ENCODE measurements at regions not wholly inside any gene's neighbourhood (a gene's known extent, or its start where the extent isn't known, plus 50 kb on each side); places are given as distances from the start of the nearest gene placed in this dataset.
A peak's percentile ranks its signal among the peaks of the same experiment; 100 is the strongest.

- WGBS, 2 donors = 70 to 74% methylated on average over 7 of the region's 7 CpGs
- no peak for TF ChIP-seq POLR2A (IDR thresholded peaks at IDR 0.05)
- TF ChIP-seq CTCF (IDR thresholded peaks at IDR 0.05) = no peak
- H3K4me3 ChIP-seq (ENCODE audit: low read depth, poor library complexity, severe bottlenecking) = no peak overlapping the region
- DNase-seq (ENCODE audit: low spot score in 2 of 2) = peak in 1 of 2 donors; percentile 53
- intact Hi-C loops (cut with DNase I; ENCODE audit: low total_unique reads) = no loop called here
These were observed 56.6 kb upstream of the ADPGK start for GRCh38 chr15:72840114-72840513.

- intact Hi-C loops (cut with DNase I; ENCODE audit: low total_unique reads) = no loop called here
- DNase-seq (ENCODE audit: low spot score in 2 of 2) = peak in 1 of 2 donors; percentile 63
- TF ChIP-seq POLR2A (IDR thresholded peaks at IDR 0.05) (no peak), CTCF (IDR thresholded peaks at IDR 0.05) (no peak)
- H3K4me3 ChIP-seq (ENCODE audit: low read depth, poor library complexity, severe bottlenecking) = no peak overlapping the region
- WGBS, 2 donors = 47% methylated on average over 5 of the region's 5 CpGs
These were observed 54.8 kb upstream of the ADPGK start for GRCh38 chr15:72838311-72838731.

GRCh38 chr15:72836676-72837330 lies 53.2 kb upstream of the ADPGK start:
- 72 to 84% methylated on average over 6 of the region's 6 CpGs for WGBS, 2 donors
- peak in 1 of 2 donors; percentile 54 for DNase-seq (ENCODE audit: low spot score in 2 of 2)
- intact Hi-C loops (cut with DNase I; ENCODE audit: low total_unique reads) = no loop called here
- H3K4me3 ChIP-seq (ENCODE audit: low read depth, poor library complexity, severe bottlenecking) = no peak overlapping the region
- TF ChIP-seq POLR2A (IDR thresholded peaks at IDR 0.05) (no peak), CTCF (IDR thresholded peaks at IDR 0.05) (no peak)

- intact Hi-C loops (cut with DNase I; ENCODE audit: low total_unique reads) = no loop called here
- no peak overlapping the region for H3K4me3 ChIP-seq (ENCODE audit: low read depth, poor library complexity, severe bottlenecking)
- TF ChIP-seq CTCF (IDR thresholded peaks at IDR 0.05) = no peak
- TF ChIP-seq POLR2A (IDR thresholded peaks at IDR 0.05) = no peak
- DNase-seq (ENCODE audit: low spot score in 2 of 2) = peak in 1 of 2 donors; percentile 8
These were observed 51.8 kb upstream of the ADPGK start for GRCh38 chr15:72835294-72835890.

- H3K4me3 ChIP-seq (ENCODE audit: low read depth, poor library complexity, severe bottlenecking) = no peak overlapping the region
- WGBS, 2 donors = 47 to 57% methylated on average over 2 of the region's 2 CpGs
- no peak for TF ChIP-seq POLR2A (IDR thresholded peaks at IDR 0.05)
- TF ChIP-seq CTCF (IDR thresholded peaks at IDR 0.05) = no peak
- DNase-seq (ENCODE audit: low spot score in 2 of 2) = no peak
- intact Hi-C loops (cut with DNase I; ENCODE audit: low total_unique reads) = no loop called here
These were observed 50.0 kb upstream of the ADPGK start for GRCh38 chr15:72833561-72833960.
